Epithelial cell of esophagus (primary cell): ENCODE measurements at regions not wholly inside any gene's neighbourhood (a gene's known extent, or its start where the extent isn't known, plus 50 kb on each side); places are given as distances from the start of the nearest gene placed in this dataset.

ENCODE experiments used
- DNase-seq: peaks from one replicate; pipeline ENCODE4 v3.0.0; 2010; ENCODE audit warnings: low read depth
- H3K4me3 ChIP-seq: 2 replicates; pipeline ENCODE4 v1.5.1; 2011; ENCODE audit warnings: mild to moderate bottlenecking, low read length, control low read depth
- TF ChIP-seq, protein P1 (sequence below): IDR thresholded peaks from 2 replicates; pipeline ENCODE4 v1.5.1; 2011; ENCODE audit warnings: low read depth, mild to moderate bottlenecking, low read length, control low read depth, inconsistent platforms; ENCODE audit not compliant: insufficient read depth; ENCODE audit errors: missing control alignments

DNA sequence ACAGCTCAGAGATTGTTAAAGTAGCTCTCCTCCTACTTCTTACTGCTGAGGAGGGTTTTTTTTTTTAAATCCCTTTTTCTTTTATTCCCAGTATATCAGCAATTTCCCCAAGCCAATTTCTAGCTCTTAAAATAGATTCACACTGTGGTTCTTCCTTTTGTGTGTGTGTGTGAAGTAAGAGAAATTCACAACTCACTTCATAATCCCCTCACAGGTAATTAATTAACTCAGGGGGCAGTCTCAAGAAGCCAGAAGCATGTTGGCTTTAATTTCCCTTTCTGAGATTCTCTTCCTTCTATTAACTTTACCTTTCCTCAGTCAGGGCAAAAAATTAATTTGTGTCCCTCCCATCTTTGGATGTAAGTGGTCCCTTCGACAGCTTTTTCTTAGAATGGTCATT lies 71.0 kb upstream of the HMHB1 start:
- no peak overlapping the region for H3K4me3 ChIP-seq
- no peak for DNase-seq
- TF ChIP-seq, protein P1, sequence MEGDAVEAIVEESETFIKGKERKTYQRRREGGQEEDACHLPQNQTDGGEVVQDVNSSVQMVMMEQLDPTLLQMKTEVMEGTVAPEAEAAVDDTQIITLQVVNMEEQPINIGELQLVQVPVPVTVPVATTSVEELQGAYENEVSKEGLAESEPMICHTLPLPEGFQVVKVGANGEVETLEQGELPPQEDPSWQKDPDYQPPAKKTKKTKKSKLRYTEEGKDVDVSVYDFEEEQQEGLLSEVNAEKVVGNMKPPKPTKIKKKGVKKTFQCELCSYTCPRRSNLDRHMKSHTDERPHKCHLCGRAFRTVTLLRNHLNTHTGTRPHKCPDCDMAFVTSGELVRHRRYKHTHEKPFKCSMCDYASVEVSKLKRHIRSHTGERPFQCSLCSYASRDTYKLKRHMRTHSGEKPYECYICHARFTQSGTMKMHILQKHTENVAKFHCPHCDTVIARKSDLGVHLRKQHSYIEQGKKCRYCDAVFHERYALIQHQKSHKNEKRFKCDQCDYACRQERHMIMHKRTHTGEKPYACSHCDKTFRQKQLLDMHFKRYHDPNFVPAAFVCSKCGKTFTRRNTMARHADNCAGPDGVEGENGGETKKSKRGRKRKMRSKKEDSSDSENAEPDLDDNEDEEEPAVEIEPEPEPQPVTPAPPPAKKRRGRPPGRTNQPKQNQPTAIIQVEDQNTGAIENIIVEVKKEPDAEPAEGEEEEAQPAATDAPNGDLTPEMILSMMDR, result no peak

DNA sequence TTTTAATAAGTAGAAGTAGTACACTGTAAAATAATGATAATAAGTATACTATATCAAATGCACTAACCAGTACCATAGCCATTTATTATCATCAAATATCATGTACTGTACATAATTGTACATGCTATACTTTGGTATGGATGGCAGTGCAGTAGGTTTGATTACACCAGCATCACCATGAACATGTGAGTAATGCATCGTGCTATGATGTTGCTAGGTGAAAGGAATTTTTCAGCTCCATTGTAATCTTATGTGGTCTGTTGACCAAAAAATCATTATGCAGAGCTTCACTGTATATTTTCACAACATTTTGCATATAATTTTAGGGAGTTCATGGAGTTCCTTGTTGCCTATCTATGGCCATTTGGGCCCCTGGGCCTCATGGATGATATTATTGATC lies 72.2 kb upstream of the HMHB1 start:
- TF ChIP-seq, protein P1, result no peak
- peak; percentile 44 for DNase-seq
- no peak overlapping the region for H3K4me3 ChIP-seq

DNA sequence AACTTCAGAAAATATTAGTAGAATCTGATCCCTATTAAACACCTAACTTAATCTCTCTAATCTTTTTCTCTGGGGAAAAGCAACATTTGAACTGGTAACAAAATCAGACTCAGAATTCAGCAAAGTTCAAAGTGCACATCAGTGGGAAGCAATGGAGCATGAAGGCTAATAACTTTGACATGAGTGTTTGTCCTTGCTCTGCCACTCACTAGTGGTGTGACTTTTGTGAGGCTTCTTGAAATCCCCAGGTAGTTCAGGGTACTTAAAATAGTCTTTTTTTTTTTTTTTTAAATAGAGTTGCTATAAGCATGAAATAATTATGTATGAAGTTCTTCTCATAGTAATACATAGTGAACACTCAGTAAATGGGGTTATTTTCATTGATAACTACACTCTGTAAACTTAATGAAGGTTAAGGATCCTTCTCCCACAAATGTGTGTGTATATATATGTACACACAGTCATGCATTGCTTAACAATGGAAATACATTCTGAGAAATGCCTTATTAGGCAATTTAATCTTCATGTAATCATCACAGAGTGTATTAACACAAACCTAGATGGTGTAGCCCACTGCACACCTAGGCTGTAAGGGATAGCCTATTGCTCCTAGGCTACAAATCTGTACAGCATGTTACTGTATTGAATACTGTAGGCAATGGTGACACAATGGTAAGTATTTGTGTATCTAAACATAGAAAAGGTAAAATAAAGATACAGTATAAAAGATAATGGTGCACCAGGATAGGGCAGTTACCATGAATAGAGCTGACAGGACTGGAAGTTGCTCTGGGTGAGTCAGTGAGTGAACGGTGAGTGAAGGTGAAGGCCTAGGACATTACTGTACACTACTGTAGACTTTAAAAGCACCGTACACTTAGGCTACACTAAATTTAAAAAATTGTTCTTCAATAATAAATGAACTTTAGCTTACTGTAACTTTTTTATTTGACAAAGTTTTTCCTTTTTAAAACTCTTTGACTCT lies 73.3 kb upstream of the HMHB1 start:
- peak; percentile 54 for DNase-seq
- no peak overlapping the region for H3K4me3 ChIP-seq
- TF ChIP-seq, protein P1, result no peak

- H3K4me3 ChIP-seq, result no peak overlapping the region
- DNase-seq, result no peak
- TF ChIP-seq, protein P1, result no peak
These were observed 74.9 kb upstream of the HMHB1 start for GRCh38 chr5:143737062-143737461.

- H3K4me3 ChIP-seq, result no peak overlapping the region
- TF ChIP-seq, protein P1, result no peak
- peak; percentile 73 for DNase-seq
These were observed 77.5 kb upstream of the HMHB1 start for GRCh38 chr5:143734456-143734780.

DNA sequence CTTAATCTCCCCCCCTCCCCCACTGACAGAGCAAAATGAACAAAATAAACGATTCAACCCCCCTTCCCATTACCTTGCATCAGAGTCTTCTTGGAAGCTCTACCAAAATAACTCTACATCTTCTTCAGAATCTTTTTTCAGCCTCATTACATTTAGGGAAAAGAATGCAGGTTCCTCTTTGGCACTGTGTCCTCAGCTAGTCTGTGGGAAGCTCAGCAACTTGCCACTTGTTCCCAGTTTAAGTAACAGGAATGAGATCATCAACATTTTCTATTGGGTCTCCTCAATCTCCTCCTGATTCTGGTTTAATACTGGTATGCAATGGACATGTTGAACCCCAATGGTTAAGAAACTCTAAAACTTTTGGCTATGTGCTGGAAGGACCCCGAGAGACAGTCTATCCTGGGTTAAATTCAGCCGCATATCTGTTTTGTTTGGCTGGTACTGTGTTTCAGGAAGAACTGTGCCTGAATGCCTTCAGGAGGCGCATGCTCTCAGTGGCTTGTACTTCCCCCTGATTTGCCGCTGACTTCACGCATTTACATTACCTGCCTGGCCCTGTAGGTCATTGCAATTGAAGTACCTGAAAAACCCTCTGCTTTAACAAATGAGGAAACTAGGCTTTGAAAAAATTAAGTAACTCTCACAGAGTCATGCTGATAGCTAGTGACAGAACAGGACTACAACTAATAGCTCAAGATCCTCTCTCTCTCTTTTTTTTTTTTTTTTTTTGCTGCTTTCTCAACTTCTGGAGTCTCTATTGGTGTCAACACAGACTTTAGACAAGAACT lies 78.1 kb upstream of the HMHB1 start:
- DNase-seq, result peak; percentile 8
- TF ChIP-seq, protein P1, result no peak
- H3K4me3 ChIP-seq, result no peak overlapping the region
